ENCODE measurements at regions not wholly inside any gene's neighbourhood (a gene's known extent, or its start where the extent isn't known, plus 50 kb on each side); places are given as distances from the start of the nearest gene placed in this dataset.

DNA sequence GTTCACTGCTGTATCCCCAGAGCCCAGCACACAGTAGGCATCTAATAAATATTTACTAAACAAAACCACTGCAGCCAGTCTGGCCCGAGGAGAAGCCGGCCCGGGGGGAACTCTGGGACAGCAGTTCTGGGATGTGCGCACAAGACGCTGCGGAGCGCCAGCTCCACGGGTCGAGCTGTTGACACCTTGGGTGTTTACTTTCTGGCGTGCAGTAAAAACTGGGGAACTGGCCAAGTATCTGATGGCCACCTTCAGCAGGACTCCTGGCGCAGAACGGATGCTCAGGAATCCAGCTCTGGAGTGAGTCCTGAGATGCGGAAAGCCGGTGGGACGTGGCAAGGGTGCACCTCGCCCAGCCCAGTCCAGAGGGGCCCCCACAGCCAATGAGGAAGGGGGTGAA is 65.6 kb downstream of the NCOR2 start:
- H3K36me3 ChIP-seq: no peaks in the 10 kb centered on the region
- no peak overlapping the region for H3K4me3 ChIP-seq
- no peaks in the 10 kb centered on the region for H3K27me3 ChIP-seq
- H3K4me1 ChIP-seq: peaks cover 23 to 48% of the 10 kb centered on the region in 2 donors
- H3K27ac ChIP-seq: peak overlapping the region in 1 of 2 donors; percentile 11
- no peak for DNase-seq (ENCODE audit: low spot score in 2 of 2)
- intact Hi-C loops (cut with DNase I): no loop called here
- TF ChIP-seq, protein P1, sequence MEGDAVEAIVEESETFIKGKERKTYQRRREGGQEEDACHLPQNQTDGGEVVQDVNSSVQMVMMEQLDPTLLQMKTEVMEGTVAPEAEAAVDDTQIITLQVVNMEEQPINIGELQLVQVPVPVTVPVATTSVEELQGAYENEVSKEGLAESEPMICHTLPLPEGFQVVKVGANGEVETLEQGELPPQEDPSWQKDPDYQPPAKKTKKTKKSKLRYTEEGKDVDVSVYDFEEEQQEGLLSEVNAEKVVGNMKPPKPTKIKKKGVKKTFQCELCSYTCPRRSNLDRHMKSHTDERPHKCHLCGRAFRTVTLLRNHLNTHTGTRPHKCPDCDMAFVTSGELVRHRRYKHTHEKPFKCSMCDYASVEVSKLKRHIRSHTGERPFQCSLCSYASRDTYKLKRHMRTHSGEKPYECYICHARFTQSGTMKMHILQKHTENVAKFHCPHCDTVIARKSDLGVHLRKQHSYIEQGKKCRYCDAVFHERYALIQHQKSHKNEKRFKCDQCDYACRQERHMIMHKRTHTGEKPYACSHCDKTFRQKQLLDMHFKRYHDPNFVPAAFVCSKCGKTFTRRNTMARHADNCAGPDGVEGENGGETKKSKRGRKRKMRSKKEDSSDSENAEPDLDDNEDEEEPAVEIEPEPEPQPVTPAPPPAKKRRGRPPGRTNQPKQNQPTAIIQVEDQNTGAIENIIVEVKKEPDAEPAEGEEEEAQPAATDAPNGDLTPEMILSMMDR (IDR thresholded peaks at IDR 0.05): no peak
- H3K9me3 ChIP-seq: no peaks in the 10 kb centered on the region

DNA sequence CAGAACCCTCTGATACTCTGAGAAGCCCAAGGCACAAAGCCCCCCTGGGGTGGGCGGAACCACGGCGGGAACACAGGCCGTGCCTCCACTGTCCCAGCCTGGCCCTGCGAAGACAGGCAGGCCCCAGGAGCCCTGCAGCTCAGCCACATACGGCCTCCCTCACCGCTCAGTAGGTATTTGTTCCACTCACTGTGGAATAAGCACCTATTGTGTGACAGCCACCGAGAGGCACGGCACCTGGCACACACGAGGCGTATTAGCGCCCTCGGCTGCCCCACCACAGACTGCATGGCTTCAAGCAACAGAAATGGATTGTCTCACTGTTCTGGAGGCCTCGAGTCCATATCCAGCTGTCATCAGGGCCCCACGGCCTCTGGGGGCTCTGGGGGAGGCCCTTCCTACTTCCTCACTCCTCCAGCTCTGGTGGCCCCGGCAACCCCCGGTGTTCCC is 66.3 kb downstream of the NCOR2 start:
- no peaks in the 10 kb centered on the region for H3K36me3 ChIP-seq
- peak overlapping the region in 1 of 2 donors; percentile 11 for H3K27ac ChIP-seq
- no peaks in the 10 kb centered on the region for H3K27me3 ChIP-seq
- intact Hi-C loops (cut with DNase I): no loop called here
- H3K4me3 ChIP-seq: no peak overlapping the region
- H3K9me3 ChIP-seq: no peaks in the 10 kb centered on the region
- H3K4me1 ChIP-seq: peaks cover 26 to 45% of the 10 kb centered on the region in 2 donors
- TF ChIP-seq, protein P1 (IDR thresholded peaks at IDR 0.05): no peak
- no peak for DNase-seq (ENCODE audit: low spot score in 2 of 2)

DNA sequence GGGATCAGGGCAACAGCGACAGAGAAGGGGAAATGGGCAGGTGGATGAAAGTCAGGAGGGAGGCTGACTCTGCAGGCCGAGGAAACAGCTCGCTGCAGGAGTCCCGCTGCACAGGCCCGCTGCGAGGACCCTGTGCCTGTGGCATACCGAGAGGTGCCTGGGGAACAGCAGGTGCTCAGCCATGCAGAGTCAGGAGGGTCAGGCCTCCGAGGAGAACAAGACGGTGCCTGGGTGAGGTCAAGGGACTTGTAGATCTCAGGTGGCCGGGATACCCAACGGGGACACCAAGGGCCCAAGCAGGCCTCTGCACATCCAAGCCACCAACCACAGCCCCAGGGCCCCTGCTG is 67.5 kb downstream of the NCOR2 start:
- Histone ChIP-seq H3K36me3 (peaks cover 1 to 4% of the 10 kb centered on the region in 2 donors), H3K27ac (peak overlapping the region; percentile 68 to 74), H3K4me3 (no peak overlapping the region), H3K9me3 (no peaks in the 10 kb centered on the region), H3K4me1 (peaks cover 26 to 41% of the 10 kb centered on the region in 2 donors), H3K27me3 (no peaks in the 10 kb centered on the region)
- intact Hi-C loops (cut with DNase I): loop anchor here (2.0 kb wide), 1 partner anchor 17 kb away; no protein-coding TSS in a partner anchor
- TF ChIP-seq, protein P1 (IDR thresholded peaks at IDR 0.05): no peak
- DNase-seq (ENCODE audit: low spot score in 2 of 2): no peak

DNA sequence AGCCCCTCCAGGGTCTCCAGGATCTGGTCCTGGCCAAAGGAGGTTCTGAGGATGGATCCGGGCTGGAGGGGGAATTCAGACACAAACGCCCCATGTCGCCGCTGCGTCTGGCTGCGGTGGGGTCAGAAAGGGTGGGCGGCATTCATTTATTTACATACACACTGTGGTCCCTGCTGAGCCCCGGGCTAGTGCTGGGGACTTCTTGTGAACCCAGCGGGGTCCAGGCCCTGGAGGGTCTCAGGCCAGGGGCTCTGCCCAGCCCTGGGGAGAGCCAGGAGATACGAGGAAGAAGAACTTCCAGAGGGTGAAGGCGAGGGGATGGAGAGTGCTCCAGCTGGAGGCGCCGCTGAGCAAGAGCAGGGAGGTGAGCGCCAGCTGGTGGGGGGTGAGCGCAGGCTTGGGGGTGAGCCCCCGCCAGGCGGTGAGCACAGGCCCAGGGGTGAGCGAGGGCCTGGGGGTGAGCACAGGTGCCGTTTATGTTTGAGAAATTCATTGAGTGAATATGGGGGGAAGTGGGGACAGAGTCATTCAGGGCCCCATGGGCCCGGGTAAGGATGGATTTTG is 68.1 kb downstream of the NCOR2 start:
- no peak overlapping the region for H3K4me3 ChIP-seq
- H3K9me3 ChIP-seq: no peaks in the 10 kb centered on the region
- peak overlapping the region; percentile 68 to 74 for H3K27ac ChIP-seq
- TF ChIP-seq, protein P1 (IDR thresholded peaks at IDR 0.05): no peak
- intact Hi-C loops (cut with DNase I): loop anchor here (2.0 kb wide), 1 partner anchor 18 kb away; no protein-coding TSS in a partner anchor
- DNase-seq (ENCODE audit: low spot score in 2 of 2): no peak
- H3K36me3 ChIP-seq: peaks cover 7 to 10% of the 10 kb centered on the region in 2 donors
- no peaks in the 10 kb centered on the region for H3K27me3 ChIP-seq
- H3K4me1 ChIP-seq: peaks cover 26 to 41% of the 10 kb centered on the region in 2 donors

DNA sequence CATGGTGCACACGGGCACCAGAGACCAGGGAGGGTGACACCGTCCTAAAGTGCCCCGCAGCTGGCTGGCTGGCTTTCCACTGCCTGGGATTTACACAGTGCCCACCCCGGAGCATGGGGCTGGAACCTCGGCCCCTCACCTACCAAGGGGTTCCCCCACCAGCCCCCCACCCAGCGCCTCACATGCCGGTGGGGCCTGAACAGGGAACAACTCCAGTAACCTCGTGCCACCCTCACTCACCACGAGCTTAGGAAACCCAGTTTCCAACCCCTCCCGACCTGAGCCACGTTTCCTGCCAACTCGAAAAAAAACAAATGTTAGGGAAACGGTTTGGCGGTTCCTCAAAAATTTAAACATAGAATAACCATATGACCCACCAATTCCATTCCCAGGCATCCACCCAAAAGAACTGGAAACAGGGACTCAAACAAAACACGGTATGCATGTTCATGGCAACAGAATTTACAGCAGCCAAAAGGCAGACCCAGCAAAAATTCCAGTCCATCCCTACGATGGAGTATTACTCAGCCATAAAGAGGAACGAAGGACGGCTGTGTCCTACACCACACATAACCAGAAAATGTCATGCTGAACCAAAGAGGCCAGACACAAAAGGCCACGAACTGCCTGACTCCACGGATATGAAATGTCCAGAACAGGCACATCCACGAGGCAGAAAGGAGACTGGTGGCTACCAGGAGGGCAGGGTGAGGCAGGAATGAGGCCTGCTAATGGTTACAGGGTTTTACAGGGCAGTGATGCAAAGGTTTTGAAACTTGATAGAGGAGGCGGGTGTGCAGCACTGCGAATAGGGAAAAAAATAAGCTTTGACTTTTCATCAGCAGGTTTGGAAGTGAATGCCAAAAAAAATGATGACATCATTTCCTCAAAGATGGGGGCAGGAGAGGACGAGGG is 68.9 kb downstream of the NCOR2 start:
- peaks cover 26 to 41% of the 10 kb centered on the region in 2 donors for H3K4me1 ChIP-seq
- no peaks in the 10 kb centered on the region for H3K9me3 ChIP-seq
- H3K27me3 ChIP-seq: no peaks in the 10 kb centered on the region
- intact Hi-C loops (cut with DNase I): loop anchor here (2.0 kb wide), 1 partner anchor 18 kb away; no protein-coding TSS in a partner anchor
- no peak for DNase-seq (ENCODE audit: low spot score in 2 of 2)
- H3K27ac ChIP-seq: peak overlapping the region; percentile 68 to 74
- TF ChIP-seq, protein P1 (IDR thresholded peaks at IDR 0.05): no peak
- peaks cover 13 to 15% of the 10 kb centered on the region in 2 donors for H3K36me3 ChIP-seq
- no peak overlapping the region for H3K4me3 ChIP-seq
